Body of pancreas (tissue), 4 donors: ENCODE measurements at regions not wholly inside any gene's neighbourhood (a gene's known extent, or its start where the extent isn't known, plus 50 kb on each side); places are given as distances from the start of the nearest gene placed in this dataset.

Experiments used
- POLR2A ChIP-seq, 3 donors: fragments of 450-650 bp; IDR thresholded peaks; one replicate each; pipeline ENCODE4 v1.6.1; 2016; ENCODE audit warnings: antibody characterized with exemption in 3 of 3, mild to moderate bottlenecking in 2 of 3
- TF ChIP-seq, protein P1 (sequence below), 7 experiments: fragments of 450-650 bp in 4 of 7; fragments of 200-600 bp in 3 of 7; sonication (generic) in 3 of 7; IDR thresholded peaks; one replicate each; pipeline ENCODE4 v1.5.1; 2016 to 2019; ENCODE audit warnings: antibody characterized with exemption in 7 of 7

DNA sequence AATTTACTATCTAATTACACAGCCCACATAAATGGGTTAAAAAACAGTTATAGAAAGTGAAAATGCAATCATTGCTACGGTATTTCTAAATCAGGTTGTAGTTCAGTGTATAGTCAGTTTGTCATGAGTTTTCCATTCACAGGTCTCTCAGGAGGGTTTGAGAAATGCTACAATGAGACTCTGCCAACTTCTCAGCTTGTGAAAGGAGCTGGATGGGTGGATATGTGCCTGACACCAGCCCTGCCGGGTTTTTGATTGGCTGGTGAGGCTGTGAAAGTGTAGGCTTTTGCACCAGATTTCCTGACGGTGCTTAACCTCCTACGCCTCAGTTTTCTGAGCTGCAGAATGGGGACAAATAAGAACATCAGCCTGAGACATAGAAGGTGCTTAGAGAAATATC is 102.6 kb upstream of the SMIM21 start:
- TF ChIP-seq, protein P1, sequence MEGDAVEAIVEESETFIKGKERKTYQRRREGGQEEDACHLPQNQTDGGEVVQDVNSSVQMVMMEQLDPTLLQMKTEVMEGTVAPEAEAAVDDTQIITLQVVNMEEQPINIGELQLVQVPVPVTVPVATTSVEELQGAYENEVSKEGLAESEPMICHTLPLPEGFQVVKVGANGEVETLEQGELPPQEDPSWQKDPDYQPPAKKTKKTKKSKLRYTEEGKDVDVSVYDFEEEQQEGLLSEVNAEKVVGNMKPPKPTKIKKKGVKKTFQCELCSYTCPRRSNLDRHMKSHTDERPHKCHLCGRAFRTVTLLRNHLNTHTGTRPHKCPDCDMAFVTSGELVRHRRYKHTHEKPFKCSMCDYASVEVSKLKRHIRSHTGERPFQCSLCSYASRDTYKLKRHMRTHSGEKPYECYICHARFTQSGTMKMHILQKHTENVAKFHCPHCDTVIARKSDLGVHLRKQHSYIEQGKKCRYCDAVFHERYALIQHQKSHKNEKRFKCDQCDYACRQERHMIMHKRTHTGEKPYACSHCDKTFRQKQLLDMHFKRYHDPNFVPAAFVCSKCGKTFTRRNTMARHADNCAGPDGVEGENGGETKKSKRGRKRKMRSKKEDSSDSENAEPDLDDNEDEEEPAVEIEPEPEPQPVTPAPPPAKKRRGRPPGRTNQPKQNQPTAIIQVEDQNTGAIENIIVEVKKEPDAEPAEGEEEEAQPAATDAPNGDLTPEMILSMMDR (IDR thresholded peaks at IDR 0.05): no peak
- TF ChIP-seq POLR2A (IDR thresholded peaks at IDR 0.05): no peak
